H9 (cell line): ENCODE measurements at regions not wholly inside any gene's neighbourhood (a gene's known extent, or its start where the extent isn't known, plus 50 kb on each side); places are given as distances from the start of the nearest gene placed in this dataset.

Source experiments
- DNase-seq: peaks from one replicate; pipeline ENCODE4 v3.0.0-alpha.2; 2017
- H2AFZ ChIP-seq: one replicate; pipeline ENCODE4 v1.6.1; 2013; ENCODE audit warnings: mild to moderate bottlenecking, low read length, control low read depth, moderate library complexity
- H2AK5ac ChIP-seq: 2 replicates; pipeline ENCODE4 v1.6.1; 2013; ENCODE audit warnings: low read length, control low read depth, mixed read lengths; ENCODE audit not compliant: insufficient read length
- H2BK120ac ChIP-seq: one replicate; pipeline ENCODE4 v1.6.1; 2013; ENCODE audit warnings: low read depth, mild to moderate bottlenecking, low read length, control low read depth, inconsistent platforms; ENCODE audit not compliant: poor library complexity, severe bottlenecking
- H2BK12ac ChIP-seq: 2 replicates; pipeline ENCODE4 v1.6.1; 2013; ENCODE audit warnings: low read length, control low read depth, mixed read lengths, low read depth; ENCODE audit not compliant: insufficient read length
- H2BK15ac ChIP-seq: 2 replicates; pipeline ENCODE4 v1.6.1; 2013; ENCODE audit warnings: low read depth, low read length, control low read depth
- H2BK20ac ChIP-seq: one replicate; pipeline ENCODE4 v1.6.1; 2013; ENCODE audit warnings: low read depth, mild to moderate bottlenecking, low read length, control low read depth, inconsistent platforms; ENCODE audit not compliant: poor library complexity, severe bottlenecking
- H2BK5ac ChIP-seq: 2 replicates; pipeline ENCODE4 v1.6.1; 2013; ENCODE audit warnings: low read length, control low read depth, mixed read lengths; ENCODE audit not compliant: insufficient read length
- H3K14ac ChIP-seq: 2 replicates; pipeline ENCODE4 v1.6.1; 2013; ENCODE audit warnings: low read length, control low read depth; ENCODE audit not compliant: insufficient read depth
- H3K18ac ChIP-seq: 2 replicates; pipeline ENCODE4 v1.6.1; 2013; ENCODE audit warnings: low read depth, mild to moderate bottlenecking, mixed read lengths, low read length, control low read depth; ENCODE audit not compliant: insufficient read length
- H3K23ac ChIP-seq: 2 replicates; pipeline ENCODE4 v1.6.1; 2013; ENCODE audit warnings: low read length, control low read depth, mixed read lengths, low read depth; ENCODE audit not compliant: insufficient read length
- H3K23me2 ChIP-seq: 2 replicates; pipeline ENCODE4 v1.6.1; 2013; ENCODE audit warnings: low read depth, mild to moderate bottlenecking, mixed read lengths, low read length, control low read depth; ENCODE audit not compliant: insufficient read length, poor library complexity, severe bottlenecking
- H3K27ac ChIP-seq: 2 replicates; pipeline ENCODE4 v1.5.1; 2013; ENCODE audit warnings: low read length, control low read depth, mixed read lengths, low read depth; ENCODE audit not compliant: insufficient read length
- H3K27me3 ChIP-seq: 2 replicates; pipeline ENCODE4 v1.6.1; 2013; ENCODE audit warnings: low read length, control low read depth, inconsistent platforms; ENCODE audit not compliant: insufficient read depth
- H3K4ac ChIP-seq: 2 replicates; pipeline ENCODE4 v1.6.1; 2013; ENCODE audit warnings: low read depth, mild to moderate bottlenecking, control low read depth, inconsistent platforms, low read length, moderate library complexity
- H3K4me1 ChIP-seq: 2 replicates; pipeline ENCODE4 v1.6.1; 2013; ENCODE audit warnings: low read length, control low read depth, inconsistent platforms; ENCODE audit not compliant: insufficient read depth
- H3K4me2 ChIP-seq: 2 replicates; pipeline ENCODE4 v1.6.1; 2013; ENCODE audit warnings: low read length, control low read depth, mixed read lengths; ENCODE audit not compliant: insufficient read length, insufficient read depth
- H3K56ac ChIP-seq: 2 replicates; pipeline ENCODE4 v1.6.1; 2013; ENCODE audit warnings: low read depth, mild to moderate bottlenecking, mixed read lengths, low read length, control low read depth; ENCODE audit not compliant: insufficient read length
- H3K79me1 ChIP-seq: 2 replicates; pipeline ENCODE4 v1.6.1; 2013; ENCODE audit warnings: low read depth, mild to moderate bottlenecking, moderate library complexity, low read length, control low read depth, inconsistent platforms; ENCODE audit not compliant: insufficient read depth, poor library complexity, severe bottlenecking
- H3K79me2 ChIP-seq: 2 replicates; pipeline ENCODE4 v1.6.1; 2013; ENCODE audit warnings: low read length, control low read depth, inconsistent platforms; ENCODE audit not compliant: insufficient read depth
- H3K9ac ChIP-seq: 2 replicates; pipeline ENCODE4 v1.6.1; 2013; ENCODE audit warnings: low read length, control low read depth, mixed read lengths; ENCODE audit not compliant: insufficient read length; ENCODE audit errors: extremely low read depth
- H3K9me3 ChIP-seq: one replicate; pipeline ENCODE4 v1.6.1; 2013; ENCODE audit warnings: low read depth, low read length, inconsistent platforms; ENCODE audit not compliant: control insufficient read depth
- H3T11ph ChIP-seq: one replicate; pipeline ENCODE4 v1.6.1; 2013; ENCODE audit warnings: mild to moderate bottlenecking, low read length, control low read depth, inconsistent platforms
- H4K20me1 ChIP-seq: one replicate; pipeline ENCODE4 v1.6.1; 2013; ENCODE audit not compliant: control insufficient read depth, insufficient read length, insufficient read depth
- H4K5ac ChIP-seq: 2 replicates; pipeline ENCODE4 v1.6.1; 2013; ENCODE audit warnings: low read depth, mild to moderate bottlenecking, mixed read lengths, low read length, control low read depth; ENCODE audit not compliant: insufficient read length
- H4K8ac ChIP-seq: replicated peaks from 2 replicates; pipeline ENCODE4 v1.6.1; 2013; ENCODE audit warnings: low read length, control low read depth, mixed read lengths, low read depth; ENCODE audit not compliant: insufficient read length
- H4K91ac ChIP-seq: 2 replicates; pipeline ENCODE4 v1.6.1; 2013; ENCODE audit warnings: low read depth, mild to moderate bottlenecking, moderate library complexity, mixed read lengths, low read length, control low read depth; ENCODE audit not compliant: insufficient read length
- H3K27ac Mint-ChIP-seq, 3 experiments: 2 replicates in 2 of 3; 3 replicates in 1 of 3; pipeline ENCODE4 v1.8.0; 2020 to 2021; ENCODE audit warnings: mixed read lengths in 3 of 3, mild to moderate bottlenecking in 1 of 3, moderate library complexity in 1 of 3
- H3K27me3 Mint-ChIP-seq: 2 replicates; pipeline ENCODE4 v1.8.0; 2021; ENCODE audit warnings: low read depth, mild to moderate bottlenecking, moderate library complexity, mixed read lengths
- H3K36me3 Mint-ChIP-seq, 3 experiments: 2 replicates in 2 of 3; 3 replicates in 1 of 3; pipeline ENCODE4 v1.8.0; 2020 to 2021; ENCODE audit warnings: low read depth in 3 of 3, mixed read lengths in 3 of 3; ENCODE audit not compliant: insufficient read depth in 1 of 3
- H3K4me1 Mint-ChIP-seq, 2 experiments: 2 replicates each; pipeline ENCODE4 v1.8.0; 2020; ENCODE audit warnings: mixed read lengths in 2 of 2
- H3K4me3 Mint-ChIP-seq, 2 experiments: 2 replicates in 1 of 2; 3 replicates in 1 of 2; pipeline ENCODE4 v1.8.0; 2020 to 2021; ENCODE audit warnings: mild to moderate bottlenecking in 2 of 2, mixed read lengths in 2 of 2, moderate library complexity in 1 of 2
- H3K9me3 Mint-ChIP-seq, 2 experiments: 2 replicates in 1 of 2; 3 replicates in 1 of 2; pipeline ENCODE4 v1.8.0; 2020; ENCODE audit warnings: mild to moderate bottlenecking in 2 of 2, mixed read lengths in 2 of 2, moderate library complexity in 1 of 2
- WGBS: extraction: QIAGEN DNeasy Blood & Tissue Kit; methylation state at CpG from one replicate; pipeline ENCODE4 v1.1.7; 2013; ENCODE audit warnings: missing lambda C conversion rate, low lambda C conversion rate, mixed read lengths; ENCODE audit not compliant: insufficient read length; ENCODE audit errors: extremely low coverage; 5-methylcytosine and 5-hydroxymethylcytosine counted together
- TF ChIP-seq, protein P1 (sequence below): fragments of 200-600 bp; sonication (generic); conservative IDR thresholded peaks from 3 replicates; pipeline ENCODE4 v1.8.0; 2021; ENCODE audit warnings: antibody characterized with exemption, mild to moderate bottlenecking

DNA sequence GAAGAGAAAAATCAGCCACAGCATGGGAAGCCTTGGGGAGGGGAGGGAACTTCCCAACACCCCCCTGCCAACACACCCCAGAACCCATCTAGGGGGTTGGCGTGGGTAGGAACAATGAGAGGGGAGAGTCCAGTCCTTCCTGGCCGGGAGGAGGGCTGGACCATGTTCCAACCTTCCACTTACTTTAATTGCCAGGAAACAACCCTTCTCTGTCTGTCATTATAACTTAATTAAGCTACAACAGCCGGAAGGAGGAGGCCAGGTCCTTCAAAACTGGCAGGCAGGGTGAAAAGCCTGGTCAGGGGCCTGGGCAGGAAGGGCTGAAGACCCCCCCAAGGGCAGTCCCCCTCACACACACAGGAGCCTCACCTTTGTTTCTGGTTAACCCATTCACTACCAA lies 447.0 kb downstream of the SOX9 start:
- H3K4me2 ChIP-seq = no peak overlapping the region
- no peaks in the 10 kb centered on the region for H3K79me2 ChIP-seq
- no peak overlapping the region for H2BK5ac ChIP-seq
- no peak overlapping the region for H3K4ac ChIP-seq
- no peak overlapping the region for H2AK5ac ChIP-seq
- H2BK15ac ChIP-seq = no peak overlapping the region
- H2BK20ac ChIP-seq = no peak overlapping the region
- no peak overlapping the region for H4K5ac ChIP-seq
- no peaks in the 10 kb centered on the region for H3K9me3 ChIP-seq
- no peak overlapping the region for H3K4me3 Mint-ChIP-seq
- peaks cover 3 to 12% of the 10 kb centered on the region in 2 experiments; a peak in 3 of 4 replicates for H3K4me1 Mint-ChIP-seq
- H3K23me2 ChIP-seq = no peaks in the 10 kb centered on the region
- H2BK12ac ChIP-seq = no peak overlapping the region
- no peak overlapping the region for H2BK120ac ChIP-seq
- H3K9me3 Mint-ChIP-seq = no peaks in the 10 kb centered on the region
- H3K18ac ChIP-seq = no peak overlapping the region
- TF ChIP-seq, protein P1, sequence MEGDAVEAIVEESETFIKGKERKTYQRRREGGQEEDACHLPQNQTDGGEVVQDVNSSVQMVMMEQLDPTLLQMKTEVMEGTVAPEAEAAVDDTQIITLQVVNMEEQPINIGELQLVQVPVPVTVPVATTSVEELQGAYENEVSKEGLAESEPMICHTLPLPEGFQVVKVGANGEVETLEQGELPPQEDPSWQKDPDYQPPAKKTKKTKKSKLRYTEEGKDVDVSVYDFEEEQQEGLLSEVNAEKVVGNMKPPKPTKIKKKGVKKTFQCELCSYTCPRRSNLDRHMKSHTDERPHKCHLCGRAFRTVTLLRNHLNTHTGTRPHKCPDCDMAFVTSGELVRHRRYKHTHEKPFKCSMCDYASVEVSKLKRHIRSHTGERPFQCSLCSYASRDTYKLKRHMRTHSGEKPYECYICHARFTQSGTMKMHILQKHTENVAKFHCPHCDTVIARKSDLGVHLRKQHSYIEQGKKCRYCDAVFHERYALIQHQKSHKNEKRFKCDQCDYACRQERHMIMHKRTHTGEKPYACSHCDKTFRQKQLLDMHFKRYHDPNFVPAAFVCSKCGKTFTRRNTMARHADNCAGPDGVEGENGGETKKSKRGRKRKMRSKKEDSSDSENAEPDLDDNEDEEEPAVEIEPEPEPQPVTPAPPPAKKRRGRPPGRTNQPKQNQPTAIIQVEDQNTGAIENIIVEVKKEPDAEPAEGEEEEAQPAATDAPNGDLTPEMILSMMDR = no peak
- no peak for DNase-seq
- no peaks in the 10 kb centered on the region for H3K27me3 ChIP-seq
- no peak overlapping the region for H4K8ac ChIP-seq
- no peak overlapping the region for H3T11ph ChIP-seq
- H4K20me1 ChIP-seq = peaks cover 2% of the 10 kb centered on the region
- H3K27ac Mint-ChIP-seq = no peak overlapping the region
- no peak overlapping the region for H3K56ac ChIP-seq
- no peak overlapping the region for H4K91ac ChIP-seq
- H3K9ac ChIP-seq = no peak overlapping the region
- H3K36me3 Mint-ChIP-seq = no peaks in the 10 kb centered on the region
- H3K27ac ChIP-seq = no peak overlapping the region
- H3K4me1 ChIP-seq = no peaks in the 10 kb centered on the region
- H3K79me1 ChIP-seq = no peaks in the 10 kb centered on the region
- no peak overlapping the region for H3K23ac ChIP-seq
- no peak overlapping the region for H2AFZ ChIP-seq
- H3K27me3 Mint-ChIP-seq = no peaks in the 10 kb centered on the region; the same call in 1 of the 2 replicates
- WGBS = no CpG with 5 or more reads among the region's 3 CpGs
- no peak overlapping the region for H3K14ac ChIP-seq
